IMR-90 (cell line): ENCODE measurements at regions not wholly inside any gene's neighbourhood (a gene's known extent, or its start where the extent isn't known, plus 50 kb on each side); places are given as distances from the start of the nearest gene placed in this dataset.

ENCODE experiments used
- ATAC-seq: fragments of 200-7000 bp; cut with Tn5 transposase; 2 replicates; pipeline ENCODE4 v1.9.1; 2020; ENCODE audit warnings: low read depth, mild to moderate bottlenecking, moderate library complexity
- BruUV-seq: library from RNA; stranded (reverse); fragments of 400-500 nt; replicated peaks from 2 replicates; lab custom pipeline; 2021; lab: Mats Ljungman, UMichigan
- CTCF ChIA-PET: fragments of 300-600 bp; formaldehyde crosslinking; extraction: SDS; loops from one replicate; lab custom pipeline; 2021; ENCODE audit warnings: antibody characterized with exemption; lab: Yijun Ruan, JAX
- POLR2A ChIA-PET: fragments of 300-600 bp; sonication (Branson Sonifier 250); formaldehyde crosslinking; loops from one replicate; lab custom pipeline; 2022; ENCODE audit warnings: antibody characterized with exemption; ENCODE audit not compliant: unreplicated experiment; lab: Charles Lee
- DNase-seq: peaks from one replicate; pipeline ENCODE4 v3.0.0; 2013
- H2AFZ ChIP-seq: replicated peaks from 2 replicates; pipeline ENCODE3; 2013; ENCODE audit warnings: low read length, mild to moderate bottlenecking; ENCODE audit not compliant: poor library complexity
- H2AK5ac ChIP-seq: 2 replicates; pipeline ENCODE4 v1.6.1; 2013; ENCODE audit warnings: low read depth, low read length, inconsistent platforms
- H2AK9ac ChIP-seq: replicated peaks from 2 replicates; pipeline ENCODE3; 2013; ENCODE audit warnings: mild to moderate bottlenecking, low read depth, low read length, moderate library complexity; ENCODE audit not compliant: poor library complexity
- H2BK120ac ChIP-seq: 2 replicates; pipeline ENCODE4 v1.6.1; 2013; ENCODE audit warnings: low read depth, low read length, inconsistent platforms
- H2BK15ac ChIP-seq: 3 replicates; pipeline ENCODE4 v1.6.1; 2013; ENCODE audit warnings: low read depth, low read length, inconsistent platforms
- H2BK20ac ChIP-seq: 2 replicates; pipeline ENCODE4 v1.6.1; 2013; ENCODE audit warnings: low read depth, mild to moderate bottlenecking, inconsistent platforms, low read length, moderate library complexity
- H2BK5ac ChIP-seq: 2 replicates; pipeline ENCODE4 v1.6.1; 2013; ENCODE audit warnings: mild to moderate bottlenecking, low read depth, low read length, inconsistent platforms; ENCODE audit not compliant: poor library complexity, severe bottlenecking
- H3K14ac ChIP-seq: replicated peaks from 2 replicates; pipeline ENCODE4 v1.6.1; 2013; ENCODE audit warnings: low read depth, low read length, inconsistent platforms
- H3K18ac ChIP-seq: 2 replicates; pipeline ENCODE4 v1.6.1; 2013; ENCODE audit warnings: low read depth, low read length, control low read depth
- H3K23ac ChIP-seq: 2 replicates; pipeline ENCODE4 v1.6.1; 2013; ENCODE audit warnings: low read depth, low read length, inconsistent platforms
- H3K27ac ChIP-seq: 2 replicates; pipeline ENCODE4 v1.5.1; 2013; ENCODE audit warnings: mild to moderate bottlenecking, control low read depth, low read length; ENCODE audit not compliant: insufficient read depth
- H3K27me3 ChIP-seq: 2 replicates; pipeline ENCODE4 v1.6.1; 2013; ENCODE audit warnings: low read length; ENCODE audit not compliant: control insufficient read depth, insufficient read depth
- H3K36me3 ChIP-seq: 2 replicates; pipeline ENCODE4 v1.6.1; 2013; ENCODE audit warnings: low read length, mixed read lengths; ENCODE audit not compliant: control insufficient read depth, insufficient read depth
- H3K4ac ChIP-seq: 2 replicates; pipeline ENCODE4 v1.6.1; 2013; ENCODE audit warnings: low read depth, low read length, inconsistent platforms
- H3K4me1 ChIP-seq: 2 replicates; pipeline ENCODE4 v1.6.1; 2013; ENCODE audit warnings: low read length, mixed read lengths; ENCODE audit not compliant: control insufficient read depth, insufficient read depth
- H3K4me2 ChIP-seq: 2 replicates; pipeline ENCODE4 v1.6.1; 2013; ENCODE audit warnings: low read depth, mild to moderate bottlenecking, control low read depth, low read length, moderate library complexity
- H3K4me3 ChIP-seq: 2 replicates; pipeline ENCODE4 v1.5.1; 2013; ENCODE audit warnings: low read depth, mild to moderate bottlenecking, control low read depth, low read length, moderate library complexity; ENCODE audit not compliant: insufficient read depth
- H3K56ac ChIP-seq: 2 replicates; pipeline ENCODE4 v1.6.1; 2013; ENCODE audit warnings: low read length, inconsistent platforms; ENCODE audit not compliant: insufficient read depth; ENCODE audit errors: extremely low read depth
- H3K79me1 ChIP-seq, 2 experiments: 2 replicates each; pipeline ENCODE4 v1.6.1; 2013; ENCODE audit warnings: low read length in 2 of 2, inconsistent platforms in 1 of 2, low read depth in 1 of 2
- H3K9ac ChIP-seq: 2 replicates; pipeline ENCODE4 v1.6.1; 2013; ENCODE audit warnings: low read depth, low read length, control low read depth
- H3K9me1 ChIP-seq: 2 replicates; pipeline ENCODE4 v1.6.1; 2013; ENCODE audit warnings: low read length, inconsistent platforms; ENCODE audit not compliant: insufficient read depth
- H3K9me3 ChIP-seq: 2 replicates; pipeline ENCODE4 v1.6.1; 2013; ENCODE audit warnings: low read length; ENCODE audit not compliant: control insufficient read depth, insufficient read depth
- H4K20me1 ChIP-seq: 2 replicates; pipeline ENCODE4 v1.6.1; 2013; ENCODE audit warnings: low read length, inconsistent platforms; ENCODE audit not compliant: insufficient read depth
- H4K5ac ChIP-seq: 2 replicates; pipeline ENCODE4 v1.6.1; 2013; ENCODE audit warnings: mild to moderate bottlenecking, low read depth, low read length, control low read depth
- H4K8ac ChIP-seq, 2 experiments: 2 replicates each; pipeline ENCODE4 v1.6.1; 2013; ENCODE audit warnings: low read depth in 2 of 2, low read length in 2 of 2, control low read depth in 1 of 2, inconsistent platforms in 1 of 2
- H4K91ac ChIP-seq: 2 replicates; pipeline ENCODE4 v1.6.1; 2013; ENCODE audit warnings: low read depth, low read length, inconsistent platforms; ENCODE audit not compliant: insufficient read depth
- BHLHE40 ChIP-seq: fragments of 150-350 bp; IDR thresholded peaks from 2 replicates; pipeline ENCODE4 v1.6.1; 2016; ENCODE audit warnings: mild to moderate bottlenecking, low read depth, low read length
- CEBPB ChIP-seq: IDR thresholded peaks from 2 replicates; pipeline ENCODE4 v1.6.1; 2012; ENCODE audit warnings: low read depth, low read length, improper control_type of control experiment
- CTCF ChIP-seq: conservative IDR thresholded peaks from 2 replicates; pipeline ENCODE4 v1.5.1; 2012; ENCODE audit warnings: mild to moderate bottlenecking, low read depth, low read length, improper control_type of control experiment
- ELK1 ChIP-seq: fragments of 150-350 bp; IDR thresholded peaks from 2 replicates; pipeline ENCODE4 v1.6.1; 2016; ENCODE audit warnings: low read depth, mild to moderate bottlenecking, low read length, moderate library complexity, borderline replicate concordance
- MAFK ChIP-seq: IDR thresholded peaks from 2 replicates; pipeline ENCODE4 v1.6.1; 2012; ENCODE audit warnings: low read depth, low read length, improper control_type of control experiment
- MXI1 ChIP-seq: IDR thresholded peaks from 2 replicates; pipeline ENCODE4 v1.6.1; 2012; ENCODE audit warnings: low read depth, mild to moderate bottlenecking, low read length, moderate library complexity, borderline replicate concordance
- POLR2A ChIP-seq: IDR thresholded peaks from 2 replicates; pipeline ENCODE4 v1.6.1; 2012; ENCODE audit warnings: mild to moderate bottlenecking, low read depth, low read length
- RAD21 ChIP-seq: IDR thresholded peaks from 2 replicates; pipeline ENCODE4 v1.6.1; 2012; ENCODE audit warnings: low read length, improper control_type of control experiment
- RCOR1 ChIP-seq: IDR thresholded peaks from 2 replicates; pipeline ENCODE4 v1.6.1; 2012; ENCODE audit warnings: mild to moderate bottlenecking, low read length, improper control_type of control experiment; ENCODE audit not compliant: insufficient replicate concordance
- RFX5 ChIP-seq: IDR thresholded peaks from 2 replicates; pipeline ENCODE4 v1.8.0; 2012; ENCODE audit warnings: low read depth, mild to moderate bottlenecking, low read length, moderate library complexity
- USF2 ChIP-seq: fragments of 150-350 bp; IDR thresholded peaks from 2 replicates; pipeline ENCODE4 v1.6.1; 2017; ENCODE audit warnings: mild to moderate bottlenecking, antibody characterized with exemption, low read length, low read depth
- WGBS, 2 experiments: methylation state at CpG; one replicate each; pipeline versions ENCODE4 v1.1.5 to v1.1.7; 2013; ENCODE audit warnings: missing lambda C conversion rate in 2 of 2; ENCODE audit not compliant: insufficient read length in 1 of 2; ENCODE audit errors: extremely low coverage in 2 of 2; 5-methylcytosine and 5-hydroxymethylcytosine counted together
- dilution Hi-C: fragments of 300-500 bp; cut with HindIII; formaldehyde crosslinking; loops from one replicate; pipeline ENCODE4 v1.14.3; 2018; ENCODE audit warnings: low sequenced_read_pairs; ENCODE audit not compliant: unreplicated experiment
- in situ Hi-C: fragments of 300-500 bp; cut with MboI; formaldehyde crosslinking; loops from 3 replicates; pipeline ENCODE4 v1.14.3; 2019; ENCODE audit warnings: low sequenced_read_pairs, inconsistent platforms, mixed read lengths
- intact Hi-C: fragments of 100-400 bp; cut with micrococcal nuclease; formaldehyde crosslinking; loops from 2 replicates; pipeline ENCODE4 v1.10.0; 2022

GRCh38 chr17:77306790-77307478 lies 166.2 kb downstream of the SEC14L1 start:
- ChIA-PET CTCF (no interaction called here), POLR2A (no interaction called here)
- Histone ChIP-seq H3K4me3 (no peak overlapping the region), H3K14ac (no peak overlapping the region; the same call in 1 of the 2 replicates), H4K8ac (no peak overlapping the region), H4K20me1 (no peaks in the 10 kb centered on the region), H4K91ac (peak overlapping the region; percentile 53; the same call in 1 of the 2 replicates), H3K27ac (no peak overlapping the region), H2AK5ac (peak overlapping the region; percentile 51; the same call in 1 of the 2 replicates), H3K9me3 (no peaks in the 10 kb centered on the region), H3K79me1 (peaks cover 17 to 71% of the 10 kb centered on the region in 2 experiments; a peak in 3 of 4 replicates), H3K4me2 (no peak overlapping the region), H2AK9ac (no peak overlapping the region), H2BK15ac (no peak overlapping the region; the same call in 2 of the 3 replicates), H3K9me1 (peaks cover 39% of the 10 kb centered on the region), H3K56ac (no peak overlapping the region), H2BK5ac (no peak overlapping the region), H3K18ac (no peak overlapping the region), H3K9ac (no peak overlapping the region), H3K23ac (no peak overlapping the region), H2BK120ac (peak overlapping the region; percentile 0; the same call in 1 of the 2 replicates), H3K27me3 (no peaks in the 10 kb centered on the region), H4K5ac (no peak overlapping the region), H3K36me3 (no peaks in the 10 kb centered on the region), H3K4ac (no peak overlapping the region; the same call in 1 of the 2 replicates), H2BK20ac (no peak overlapping the region), H3K4me1 (peaks cover 23% of the 10 kb centered on the region), H2AFZ (no peak overlapping the region)
- ATAC-seq, result no peak
- BruUV-seq, result no TSS peak
- in situ Hi-C loops, result no loop called here
- no peak for DNase-seq
- intact Hi-C loops, result no loop called here
- TF ChIP-seq MXI1 (no peak), ELK1 (no peak), RAD21 (no peak), POLR2A (no peak), RFX5 (no peak), CEBPB (no peak), CTCF (no peak), USF2 (no peak), BHLHE40 (no peak), MAFK (no peak), RCOR1 (no peak)
- WGBS, 2 experiments, result 91% methylated on average over 6 of the region's 18 CpGs; no CpG with 5 or more reads in 1 of the 2 experiments
- dilution Hi-C loops, result no loop called here
